GM12878 (cell line): ENCODE measurements at regions not wholly inside any gene's neighbourhood (a gene's known extent, or its start where the extent isn't known, plus 50 kb on each side); places are given as distances from the start of the nearest gene placed in this dataset.

Source experiments
- ATAC-seq: fragments of 200-7000 bp; cut with Tn5 transposase; 3 replicates; pipeline ENCODE4 v1.9.1; 2020; ENCODE audit warnings: mild to moderate bottlenecking, moderate library complexity
- BruUV-seq: library from RNA; stranded (reverse); fragments of 400-500 nt; replicated peaks from 2 replicates; lab custom pipeline; 2021; lab: Mats Ljungman, UMichigan
- CTCF ChIA-PET: fragments of 300-600 bp; sonication (Branson Sonifier 250); formaldehyde crosslinking; extraction: SDS; loops from one replicate; lab custom pipeline; 2021; ENCODE audit warnings: inconsistent platforms; lab: Yijun Ruan, JAX
- POLR2A ChIA-PET: fragments of 350-600 bp; formaldehyde crosslinking; extraction: SDS; loops from one replicate; lab custom pipeline; 2021; ENCODE audit warnings: inconsistent platforms; lab: Charles Lee
- RAD21 ChIA-PET: fragments of 300-600 bp; sonication (Branson Sonifier 250); formaldehyde crosslinking; loops from one replicate; lab custom pipeline; 2023; ENCODE audit warnings: antibody characterized with exemption; ENCODE audit not compliant: unreplicated experiment; lab: Charles Lee
- SMC1A ChIA-PET: fragments of 300-600 bp; sonication (Branson Sonifier 250); formaldehyde crosslinking; loops from one replicate; lab custom pipeline; 2023; ENCODE audit not compliant: unreplicated experiment, uncharacterized antibody; lab: Charles Lee
- DNase-seq: peaks from one replicate; pipeline ENCODE4 v3.0.0-alpha.2; 2011; ENCODE audit warnings: low read depth, low spot score
- FAIRE-seq: peaks from 3 replicates; lab custom pipeline; 2011; peaks lifted over from hg19 to GRCh38; lab: Jason Lieb, UNC
- H2AFZ ChIP-seq: 2 replicates; pipeline ENCODE4 v1.6.0; 2011; ENCODE audit warnings: low read depth, low read length, control low read depth; ENCODE audit not compliant: control insufficient read depth
- H3K27ac ChIP-seq: 2 replicates; pipeline ENCODE4 v1.5.1; 2011; ENCODE audit warnings: control low read depth; ENCODE audit not compliant: control insufficient read depth, insufficient read depth
- H3K27me3 ChIP-seq, 2 experiments: replicated peaks in 1 of 2; 2 replicates each; pipeline versions ENCODE4 v1.6.0 to v1.6.1; 2011; ENCODE audit warnings: low read length in 1 of 2; ENCODE audit not compliant: control insufficient read depth in 2 of 2, insufficient read depth in 2 of 2
- H3K36me3 ChIP-seq, 2 experiments: 2 replicates each; pipeline ENCODE4 v1.5.1; 2011; ENCODE audit warnings: low read length in 1 of 2; ENCODE audit not compliant: control insufficient read depth in 2 of 2, insufficient read depth in 2 of 2
- H3K4me1 ChIP-seq: 2 replicates; pipeline ENCODE4 v1.6.1; 2011; ENCODE audit warnings: mild to moderate bottlenecking, low read length, moderate library complexity, mixed read lengths; ENCODE audit not compliant: control insufficient read depth, insufficient read depth
- H3K4me2 ChIP-seq: 2 replicates; pipeline ENCODE4 v1.6.0; 2011; ENCODE audit warnings: control low read depth; ENCODE audit not compliant: control insufficient read depth, insufficient read depth
- H3K4me3 ChIP-seq: fragments of 200-600 bp; sonication (generic); 2 replicates; pipeline ENCODE4 v1.5.1; 2016
- H3K79me2 ChIP-seq: 2 replicates; pipeline ENCODE4 v1.6.0; 2011; ENCODE audit warnings: low read length; ENCODE audit not compliant: control insufficient read depth, insufficient read depth
- H3K9ac ChIP-seq: 2 replicates; pipeline ENCODE4 v1.8.0; 2011; ENCODE audit warnings: low read length, control low read depth, mixed read lengths; ENCODE audit not compliant: control insufficient read depth, insufficient read depth
- H3K9me3 ChIP-seq: replicated peaks from 3 replicates; pipeline ENCODE4 v1.5.1; 2011; ENCODE audit warnings: mild to moderate bottlenecking, low read length; ENCODE audit not compliant: control insufficient read depth, insufficient read depth
- H4K20me1 ChIP-seq: 2 replicates; pipeline ENCODE4 v1.6.0; 2011; ENCODE audit not compliant: control insufficient read depth, insufficient read depth
- ASH2L ChIP-seq: fragments of 300-600, 200-600 bp; sonication (generic); IDR thresholded peaks from 2 replicates; pipeline ENCODE4 v1.6.1; 2017; ENCODE audit warnings: low read depth, mild to moderate bottlenecking, borderline replicate concordance
- BACH1 ChIP-seq: fragments of 450-650 bp; IDR thresholded peaks from 2 replicates; pipeline ENCODE4 v1.6.1; 2017; ENCODE audit warnings: mild to moderate bottlenecking, borderline replicate concordance
- CHD2 ChIP-seq: IDR thresholded peaks from 2 replicates; pipeline ENCODE4 v1.6.1; 2011; ENCODE audit warnings: low read depth, low read length, improper control_type of control experiment, borderline replicate concordance
- GABPA ChIP-seq: IDR thresholded peaks from 2 replicates; pipeline ENCODE4 v1.6.1; 2014; ENCODE audit warnings: antibody characterized with exemption, low read depth, mild to moderate bottlenecking, inconsistent platforms
- IKZF1 ChIP-seq: fragments of 450-650 bp; conservative IDR thresholded peaks from 2 replicates; pipeline ENCODE4 v1.6.1; 2017; ENCODE audit warnings: antibody characterized with exemption, mild to moderate bottlenecking
- MAX ChIP-seq: IDR thresholded peaks from 2 replicates; pipeline ENCODE4 v1.6.1; 2012; ENCODE audit warnings: low read depth, low read length, improper control_type of control experiment
- MEF2B ChIP-seq: fragments of 450-650 bp; IDR thresholded peaks from 2 replicates; pipeline ENCODE4 v1.6.1; 2018; ENCODE audit warnings: mild to moderate bottlenecking, moderate library complexity; ENCODE audit not compliant: partially characterized antibody, poor library complexity, severe bottlenecking
- MYB ChIP-seq: fragments of 150-350 bp; IDR thresholded peaks from 2 replicates; pipeline ENCODE4 v1.6.1; 2014; ENCODE audit warnings: mild to moderate bottlenecking, low read depth, low read length, borderline replicate concordance
- NFXL1 ChIP-seq: fragments of 450-650 bp; IDR thresholded peaks from 2 replicates; pipeline ENCODE4 v1.6.1; 2017; ENCODE audit warnings: antibody characterized with exemption, mild to moderate bottlenecking, borderline replicate concordance
- NR2C2 ChIP-seq: IDR thresholded peaks from 2 replicates; pipeline ENCODE4 v1.6.1; 2011; ENCODE audit warnings: borderline replicate concordance, low read depth; ENCODE audit not compliant: control insufficient read depth, insufficient read length
- POLR2AphosphoS5 ChIP-seq: IDR thresholded peaks from 2 replicates; pipeline ENCODE4 v1.6.1; 2011; ENCODE audit warnings: mild to moderate bottlenecking, low read length, inconsistent platforms
- RAD21 ChIP-seq: IDR thresholded peaks from 2 replicates; pipeline ENCODE4 v1.6.1; 2011; ENCODE audit warnings: mild to moderate bottlenecking, low read depth, low read length, moderate library complexity; ENCODE audit not compliant: insufficient read depth
- RBBP5 ChIP-seq: fragments of 200-600 bp; sonication (generic); conservative IDR thresholded peaks from 2 replicates; pipeline ENCODE4 v1.6.1; 2016
- SREBF1 ChIP-seq: IDR thresholded peaks from 2 replicates; pipeline ENCODE4 v1.6.1; 2012; ENCODE audit warnings: mild to moderate bottlenecking, low read length
- STAT1 ChIP-seq: fragments of 450-650 bp; conservative IDR thresholded peaks from 2 replicates; pipeline ENCODE4 v1.6.1; 2014; ENCODE audit warnings: antibody characterized with exemption, mild to moderate bottlenecking
- TAF1 ChIP-seq: IDR thresholded peaks from 2 replicates; pipeline ENCODE4 v1.6.1; 2011; ENCODE audit warnings: mild to moderate bottlenecking, low read depth, low read length, borderline replicate concordance
- TCF3 ChIP-seq: IDR thresholded peaks from 2 replicates; pipeline ENCODE4 v1.6.1; 2012; ENCODE audit warnings: low read depth, mild to moderate bottlenecking, low read length, borderline replicate concordance; ENCODE audit not compliant: insufficient read depth
- YY1 ChIP-seq: IDR thresholded peaks from 2 replicates; pipeline ENCODE4 v1.6.1; 2011; ENCODE audit warnings: low read depth, mild to moderate bottlenecking, low read length
- ZBED1 ChIP-seq: IDR thresholded peaks from 2 replicates; pipeline ENCODE4 v1.6.1; 2016; ENCODE audit warnings: borderline replicate concordance
- ZNF592 ChIP-seq: fragments of 450-650 bp; IDR thresholded peaks from 2 replicates; pipeline ENCODE4 v1.6.1; 2017; ENCODE audit warnings: mild to moderate bottlenecking, moderate library complexity
- WGBS: methylation state at CpG from one replicate; pipeline ENCODE4 v1.1.6; 2016; ENCODE audit warnings: low lambda C conversion rate; ENCODE audit not compliant: insufficient replicate concordance, insufficient coverage; ENCODE audit errors: missing lambda C conversion rate; 5-methylcytosine and 5-hydroxymethylcytosine counted together
- in situ Hi-C: fragments of 300-500 bp; cut with MboI; formaldehyde crosslinking; loops from 9 replicates; pipeline ENCODE4 v1.14.3; 2018; ENCODE audit warnings: mixed read lengths
- intact Hi-C: fragments of 100-400 bp; cut with micrococcal nuclease; formaldehyde crosslinking; loops from one replicate; pipeline ENCODE4 v1.14.2; 2022; ENCODE audit not compliant: unreplicated experiment

DNA sequence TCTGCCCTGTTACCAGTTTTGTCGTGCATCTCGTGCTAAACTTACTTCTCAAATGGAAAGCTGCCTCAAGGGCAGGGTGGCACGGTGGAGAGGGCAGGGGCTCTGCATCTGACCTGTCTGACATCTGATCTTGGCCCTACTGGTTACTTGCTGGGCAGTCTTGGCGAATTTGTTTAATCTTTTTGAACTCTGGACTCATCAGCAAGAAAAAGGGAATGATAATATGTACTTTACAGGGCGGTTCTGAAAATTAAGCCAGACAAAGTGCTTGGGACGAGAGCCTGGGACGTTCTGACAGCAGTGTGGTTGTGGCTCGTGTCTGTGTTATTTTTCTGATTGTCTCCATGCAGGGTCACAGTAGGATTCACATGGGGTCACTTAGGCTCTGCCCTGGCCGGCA lies 659.3 kb downstream of the VRK1 start:
- Histone ChIP-seq H3K27me3 (no peaks in the 10 kb centered on the region), H3K9ac (no peak overlapping the region), H2AFZ (no peak overlapping the region), H3K36me3 (no peaks in the 10 kb centered on the region), H3K27ac (no peak overlapping the region), H3K4me1 (peaks cover 11% of the 10 kb centered on the region), H3K9me3 (peaks cover 3% of the 10 kb centered on the region; the same call in 2 of the 3 replicates), H3K4me3 (no peak overlapping the region), H4K20me1 (no peaks in the 10 kb centered on the region), H3K4me2 (no peak overlapping the region; the same call in 1 of the 2 replicates), H3K79me2 (no peaks in the 10 kb centered on the region)
- intact Hi-C loops (no loop called here), in situ Hi-C loops (no loop called here)
- ChIA-PET CTCF (interaction anchor here (0.9 to 1.9 kb wide), 4 partner anchors 12 to 157 kb away, joined by 3 read pairs; no protein-coding TSS in a partner anchor), SMC1A (interaction anchor here (1.1 to 3.2 kb wide), 8 partner anchors 12 to 88 kb away, joined by 3 to 16 read pairs (median 4); no protein-coding TSS in a partner anchor), RAD21 (interaction anchor here (0.8 to 2.6 kb wide), 4 partner anchors 21 to 241 kb away, joined by 3 to 9 read pairs (median 4); no protein-coding TSS in a partner anchor), POLR2A (interaction anchor here (0.5 to 1.3 kb wide), 4 partner anchors 13 to 136 kb away, joined by 3 to 7 read pairs (median 4); no protein-coding TSS in a partner anchor)
- no peak for ATAC-seq
- FAIRE-seq = no peak
- WGBS = 17% methylated on average over 9 of the region's 9 CpGs
- no TSS peak for BruUV-seq
- TF ChIP-seq SREBF1 = no peak
- TF ChIP-seq CHD2 = no peak
- TF ChIP-seq TAF1 = no peak
- TF ChIP-seq MYB = no peak
- TF ChIP-seq BACH1 = no peak
- no peak for TF ChIP-seq RAD21
- no peak for TF ChIP-seq NFXL1
- no peak for TF ChIP-seq ZNF592
- no peak for TF ChIP-seq ZBED1
- no peak for TF ChIP-seq POLR2AphosphoS5
- TF ChIP-seq NR2C2 = no peak
- TF ChIP-seq MEF2B = no peak
- no peak for TF ChIP-seq RBBP5
- no peak for TF ChIP-seq GABPA
- TF ChIP-seq YY1 = no peak
- TF ChIP-seq IKZF1 = no peak
- TF ChIP-seq MAX = no peak
- TF ChIP-seq STAT1 = no peak
- TF ChIP-seq ASH2L = no peak
- no peak for TF ChIP-seq TCF3
- no peak for DNase-seq
